ENCODE measurements at regions not wholly inside any gene's neighbourhood (a gene's known extent, or its start where the extent isn't known, plus 50 kb on each side); places are given as distances from the start of the nearest gene placed in this dataset.

- TF ChIP-seq, protein P1, sequence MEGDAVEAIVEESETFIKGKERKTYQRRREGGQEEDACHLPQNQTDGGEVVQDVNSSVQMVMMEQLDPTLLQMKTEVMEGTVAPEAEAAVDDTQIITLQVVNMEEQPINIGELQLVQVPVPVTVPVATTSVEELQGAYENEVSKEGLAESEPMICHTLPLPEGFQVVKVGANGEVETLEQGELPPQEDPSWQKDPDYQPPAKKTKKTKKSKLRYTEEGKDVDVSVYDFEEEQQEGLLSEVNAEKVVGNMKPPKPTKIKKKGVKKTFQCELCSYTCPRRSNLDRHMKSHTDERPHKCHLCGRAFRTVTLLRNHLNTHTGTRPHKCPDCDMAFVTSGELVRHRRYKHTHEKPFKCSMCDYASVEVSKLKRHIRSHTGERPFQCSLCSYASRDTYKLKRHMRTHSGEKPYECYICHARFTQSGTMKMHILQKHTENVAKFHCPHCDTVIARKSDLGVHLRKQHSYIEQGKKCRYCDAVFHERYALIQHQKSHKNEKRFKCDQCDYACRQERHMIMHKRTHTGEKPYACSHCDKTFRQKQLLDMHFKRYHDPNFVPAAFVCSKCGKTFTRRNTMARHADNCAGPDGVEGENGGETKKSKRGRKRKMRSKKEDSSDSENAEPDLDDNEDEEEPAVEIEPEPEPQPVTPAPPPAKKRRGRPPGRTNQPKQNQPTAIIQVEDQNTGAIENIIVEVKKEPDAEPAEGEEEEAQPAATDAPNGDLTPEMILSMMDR (IDR thresholded peaks at IDR 0.05) = no peak
- TF ChIP-seq EZH2 (IDR thresholded peaks at IDR 0.05; ENCODE audit: borderline replicate concordance, insufficient read depth, low read depth, low read length, poor library complexity, severe bottlenecking) = no peak
These were observed 351.3 kb downstream of the JRKL start for GRCh38 chr11:96741068-96741467.
